ENCODE measurements at regions not wholly inside any gene's neighbourhood (a gene's known extent, or its start where the extent isn't known, plus 50 kb on each side); places are given as distances from the start of the nearest gene placed in this dataset.

DNA sequence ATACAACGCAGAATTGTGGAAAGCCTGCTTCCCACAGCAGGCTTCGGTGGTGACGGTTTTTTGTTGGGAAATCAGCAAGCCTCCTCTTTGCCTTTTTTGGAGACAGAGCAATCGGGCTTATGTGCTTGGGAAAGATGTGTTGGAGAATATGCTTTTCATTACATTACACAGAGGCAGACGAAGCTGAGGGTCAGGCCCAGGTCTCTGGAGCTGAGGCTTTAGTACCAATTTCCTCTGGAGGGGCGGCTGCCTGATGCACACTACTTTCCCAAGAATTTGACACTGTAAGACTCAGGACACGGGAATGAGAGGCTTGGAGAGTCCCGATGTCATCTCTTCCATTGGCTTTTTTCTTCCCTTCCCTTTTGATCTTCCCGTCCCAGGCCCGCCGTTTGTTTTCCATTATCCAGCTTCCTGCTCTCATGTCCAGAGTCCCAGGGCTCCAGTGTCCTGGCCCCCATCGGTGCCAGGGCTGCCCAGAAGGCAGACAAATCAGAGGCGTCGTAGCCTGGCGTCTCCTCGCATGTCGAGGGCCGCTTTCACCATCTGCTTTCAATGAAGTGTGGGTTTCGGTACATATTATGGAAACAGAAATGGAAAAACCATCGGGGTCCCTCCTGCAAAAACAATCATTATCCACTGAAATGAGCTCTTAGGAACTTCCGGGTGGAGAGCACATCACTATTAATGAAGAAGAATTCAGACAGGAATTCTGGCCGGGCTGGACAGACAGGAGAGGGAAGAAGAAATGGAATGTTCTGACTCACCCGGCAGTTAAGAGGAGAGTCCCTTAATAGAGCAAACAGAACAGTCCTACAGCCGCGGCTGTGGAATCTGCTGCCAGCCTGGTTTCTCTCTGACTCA, 123.0 kb upstream of the JCAD start (continued):
- TF ChIP-seq STAT6 (CRISPR knock-in tag; conservative IDR thresholded peaks at IDR 0.05; ENCODE audit: low read depth) = no peak
- TF ChIP-seq E2F5 (CRISPR knock-in tag; IDR thresholded peaks at IDR 0.05) = no peak
- no peak for TF ChIP-seq AFF4 (CRISPR knock-in tag; IDR thresholded peaks at IDR 0.05; ENCODE audit: borderline replicate concordance)
- TF ChIP-seq FOXK1 (CRISPR knock-in tag; IDR thresholded peaks at IDR 0.05) = no peak
- no peak for TF ChIP-seq USF1 (CRISPR knock-in tag; IDR thresholded peaks at IDR 0.05)
- TF ChIP-seq, protein P1, sequence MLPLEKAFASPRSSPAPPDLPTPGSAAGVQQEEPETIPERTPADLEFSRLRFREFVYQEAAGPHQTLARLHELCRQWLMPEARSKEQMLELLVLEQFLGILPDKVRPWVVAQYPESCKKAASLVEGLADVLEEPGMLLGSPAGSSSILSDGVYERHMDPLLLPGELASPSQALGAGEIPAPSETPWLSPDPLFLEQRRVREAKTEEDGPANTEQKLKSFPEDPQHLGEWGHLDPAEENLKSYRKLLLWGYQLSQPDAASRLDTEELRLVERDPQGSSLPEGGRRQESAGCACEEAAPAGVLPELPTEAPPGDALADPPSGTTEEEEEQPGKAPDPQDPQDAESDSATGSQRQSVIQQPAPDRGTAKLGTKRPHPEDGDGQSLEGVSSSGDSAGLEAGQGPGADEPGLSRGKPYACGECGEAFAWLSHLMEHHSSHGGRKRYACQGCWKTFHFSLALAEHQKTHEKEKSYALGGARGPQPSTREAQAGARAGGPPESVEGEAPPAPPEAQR (CRISPR knock-in tag; IDR thresholded peaks at IDR 0.05) = no peak
- no peak for TF ChIP-seq IRF2 (CRISPR knock-in tag; IDR thresholded peaks at IDR 0.05; ENCODE audit: borderline replicate concordance, low read depth)
- TF ChIP-seq, protein P2, sequence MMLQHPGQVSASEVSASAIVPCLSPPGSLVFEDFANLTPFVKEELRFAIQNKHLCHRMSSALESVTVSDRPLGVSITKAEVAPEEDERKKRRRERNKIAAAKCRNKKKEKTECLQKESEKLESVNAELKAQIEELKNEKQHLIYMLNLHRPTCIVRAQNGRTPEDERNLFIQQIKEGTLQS (CRISPR knock-in tag; conservative IDR thresholded peaks at IDR 0.05) = no peak
- TF ChIP-seq RELA (CRISPR knock-in tag; IDR thresholded peaks at IDR 0.05; ENCODE audit: borderline replicate concordance) = no peak
- TF ChIP-seq ZNF425 (CRISPR knock-in tag; conservative IDR thresholded peaks at IDR 0.05) = no peak
- TF ChIP-seq, protein P3, sequence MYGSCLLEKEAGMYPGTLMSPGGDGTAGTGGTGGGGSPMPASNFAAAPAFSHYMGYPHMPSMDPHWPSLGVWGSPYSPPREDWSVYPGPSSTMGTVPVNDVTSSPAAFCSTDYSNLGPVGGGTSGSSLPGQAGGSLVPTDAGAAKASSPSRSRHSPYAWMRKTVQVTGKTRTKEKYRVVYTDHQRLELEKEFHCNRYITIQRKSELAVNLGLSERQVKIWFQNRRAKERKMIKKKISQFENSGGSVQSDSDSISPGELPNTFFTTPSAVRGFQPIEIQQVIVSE (CRISPR knock-in tag; IDR thresholded peaks at IDR 0.05; ENCODE audit: borderline replicate concordance) = no peak
- TF ChIP-seq TEAD1 (CRISPR knock-in tag; IDR thresholded peaks at IDR 0.05) = no peak
